HCT116 (cell line): ENCODE measurements at regions not wholly inside any gene's neighbourhood (a gene's known extent, or its start where the extent isn't known, plus 50 kb on each side); places are given as distances from the start of the nearest gene placed in this dataset.

Experiments used
- ATAC-seq: fragments of 200-7000 bp; cut with Tn5 transposase; 2 replicates; pipeline ENCODE4 v1.9.1; 2020; ENCODE audit warnings: mild to moderate bottlenecking, moderate library complexity
- BruUV-seq: library from RNA; stranded (reverse); fragments of 400-500 nt; replicated peaks from 2 replicates; lab custom pipeline; 2021; lab: Mats Ljungman, UMichigan
- CTCF ChIA-PET: fragments of 300-600 bp; sonication (Branson Sonifier 250); formaldehyde crosslinking; loops from one replicate; lab custom pipeline; 2021; ENCODE audit warnings: antibody characterized with exemption; lab: Charles Lee
- POLR2A ChIA-PET: fragments of 300-600, 350-600 bp; sonication (Branson Sonifier 250); formaldehyde crosslinking; loops from one replicate; lab custom pipeline; 2021; ENCODE audit warnings: antibody characterized with exemption; lab: Charles Lee
- RAD21 ChIA-PET, 2 experiments: fragments of 300-600 bp; sonication (Branson Sonifier 250); formaldehyde crosslinking; loops; one replicate each; lab custom pipeline; 2023; ENCODE audit warnings: low total read pairs in 2 of 2; ENCODE audit not compliant: uncharacterized antibody in 2 of 2, unreplicated experiment in 2 of 2, low non-redundant PET in 1 of 2; lab: Charles Lee
- DNase-seq: peaks from one replicate; pipeline ENCODE4 v3.0.0-alpha.2; 2010; ENCODE audit warnings: low read depth, low spot score
- H2AFZ ChIP-seq: fragments of 200-600 bp; shearing (Covaris generic), sonication (generic); 2 replicates; pipeline ENCODE4 v1.6.1; 2017; ENCODE audit warnings: low read depth, mixed run types, mixed read lengths, antibody characterized with exemption, low read length; ENCODE audit not compliant: poor library complexity, severe bottlenecking
- H3K27ac ChIP-seq: 2 replicates; pipeline ENCODE4 v1.5.1; 2012; ENCODE audit warnings: low read depth, low read length
- H3K27me3 ChIP-seq: fragments of 200-600 bp; sonication (generic); 2 replicates; pipeline ENCODE4 v1.6.1; 2016; ENCODE audit warnings: mixed run types, low read length, mixed read lengths; ENCODE audit not compliant: insufficient read depth
- H3K36me3 ChIP-seq, 2 experiments: fragments of 200-500 bp in 1 of 2; fragments of 200-600 bp in 1 of 2; sonication (Bioruptor generic) in 1 of 2; sonication (generic) in 1 of 2; 2 replicates each; pipeline versions ENCODE4 v1.5.1 to v1.6.1; 2014 to 2016; ENCODE audit warnings: low read length in 2 of 2, inconsistent platforms in 1 of 2, mixed read lengths in 1 of 2, mixed run types in 1 of 2; ENCODE audit not compliant: insufficient read depth in 2 of 2, control insufficient read depth in 1 of 2
- H3K4me1 ChIP-seq, 2 experiments: fragments of 200-600 bp in 1 of 2; sonication (generic) in 1 of 2; 2 replicates each; pipeline versions ENCODE4 v1.5.1 to v1.6.1; 2012 to 2017; ENCODE audit warnings: low read length in 2 of 2, inconsistent platforms in 1 of 2, mild to moderate bottlenecking in 1 of 2, mixed read lengths in 1 of 2, mixed run types in 1 of 2, moderate library complexity in 1 of 2; ENCODE audit not compliant: insufficient read depth in 2 of 2, control insufficient read depth in 1 of 2
- H3K4me2 ChIP-seq: fragments of 200-600 bp; sonication (generic); 2 replicates; pipeline ENCODE4 v1.6.1; 2017; ENCODE audit warnings: mixed run types, low read length, mixed read lengths
- H3K4me3 ChIP-seq, 2 experiments: fragments of 200-600 bp in 1 of 2; sonication (generic) in 1 of 2; replicated peaks in 1 of 2; 2 replicates each; pipeline ENCODE4 v1.5.1; 2011 to 2016; ENCODE audit warnings: low read length in 2 of 2, control low read depth in 1 of 2, low read depth in 1 of 2, mild to moderate bottlenecking in 1 of 2, mixed read lengths in 1 of 2, mixed run types in 1 of 2
- H3K79me2 ChIP-seq: fragments of 200-600 bp; sonication (generic); 2 replicates; pipeline ENCODE4 v1.6.1; 2017; ENCODE audit warnings: mild to moderate bottlenecking, mixed run types, low read length, moderate library complexity, mixed read lengths; ENCODE audit not compliant: insufficient read depth
- H3K9ac ChIP-seq: fragments of 200-600 bp; sonication (generic); 2 replicates; pipeline ENCODE4 v1.6.1; 2016; ENCODE audit warnings: low read length, mixed read lengths
- H3K9me2 ChIP-seq: fragments of 200-600 bp; sonication (generic), shearing (Covaris generic); 2 replicates; pipeline ENCODE4 v1.6.1; 2017; ENCODE audit warnings: mixed run types, mild to moderate bottlenecking, moderate library complexity; ENCODE audit not compliant: insufficient read depth
- H3K9me3 ChIP-seq, 2 experiments: fragments of 200-500 bp in 1 of 2; fragments of 200-600 bp in 1 of 2; sonication (Bioruptor generic) in 1 of 2; sonication (generic) in 1 of 2; 2 replicates each; pipeline ENCODE4 v1.6.1; 2014 to 2017; ENCODE audit warnings: low read length in 2 of 2, mixed read lengths in 2 of 2, inconsistent platforms in 1 of 2, low read depth in 1 of 2, mild to moderate bottlenecking in 1 of 2, mixed run types in 1 of 2, moderate library complexity in 1 of 2; ENCODE audit not compliant: control insufficient read depth in 1 of 2, insufficient read depth in 1 of 2
- H4K20me1 ChIP-seq: fragments of 200-600 bp; sonication (generic), shearing (Covaris generic); 2 replicates; pipeline ENCODE4 v1.6.1; 2017; ENCODE audit warnings: mixed run types, mild to moderate bottlenecking, moderate library complexity; ENCODE audit not compliant: insufficient read depth
- CBX3 ChIP-seq: IDR thresholded peaks from 2 replicates; pipeline ENCODE4 v1.6.1; 2012; ENCODE audit warnings: low read depth
- CEBPB ChIP-seq: IDR thresholded peaks from 2 replicates; pipeline ENCODE4 v1.6.1; 2012; ENCODE audit warnings: low read depth
- CTCF ChIP-seq, 3 experiments: fragments of 200-600 bp in 1 of 3; sonication (generic) in 1 of 3; IDR thresholded peaks in 2 of 3; conservative IDR thresholded peaks in 1 of 3; 2 replicates each; pipeline ENCODE4 v1.5.1; 2012 to 2017; ENCODE audit warnings: low read depth in 2 of 3, low read length in 2 of 3, antibody characterized with exemption in 1 of 3, borderline replicate concordance in 1 of 3, control low read depth in 1 of 3, mild to moderate bottlenecking in 1 of 3, mixed read lengths in 1 of 3, mixed run types in 1 of 3, moderate library complexity in 1 of 3; ENCODE audit not compliant: insufficient read depth in 1 of 3
- EGR1 ChIP-seq: IDR thresholded peaks from 2 replicates; pipeline ENCODE4 v1.6.1; 2012; ENCODE audit warnings: low read depth
- EZH2 ChIP-seq: fragments of 200-600 bp; sonication (generic); IDR thresholded peaks from 2 replicates; pipeline ENCODE4 v1.6.1; 2017; ENCODE audit warnings: antibody characterized with exemption, mixed run types
- EZH2phosphoT487 ChIP-seq: fragments of 200-600 bp; IDR thresholded peaks from 2 replicates; pipeline ENCODE4 v1.6.1; 2018; ENCODE audit warnings: antibody characterized with exemption, borderline replicate concordance
- JUND ChIP-seq: IDR thresholded peaks from 2 replicates; pipeline ENCODE4 v1.6.1; 2012
- POLR2A ChIP-seq: IDR thresholded peaks from 2 replicates; pipeline ENCODE4 v1.7.0; 2011; ENCODE audit warnings: borderline replicate concordance; ENCODE audit not compliant: insufficient read depth, insufficient read length; ENCODE audit errors: extremely low read depth
- POLR2AphosphoS5 ChIP-seq: IDR thresholded peaks from 2 replicates; pipeline ENCODE4 v1.6.1; 2011; ENCODE audit warnings: mild to moderate bottlenecking, low read depth, low read length, moderate library complexity
- RAD21 ChIP-seq: IDR thresholded peaks from 2 replicates; pipeline ENCODE4 v1.6.1; 2012; ENCODE audit warnings: low read depth, mild to moderate bottlenecking
- SIN3A ChIP-seq: IDR thresholded peaks from 2 replicates; pipeline ENCODE4 v1.6.1; 2012; ENCODE audit warnings: low read depth
- SP1 ChIP-seq: IDR thresholded peaks from 2 replicates; pipeline ENCODE4 v1.6.1; 2012; ENCODE audit warnings: low read depth
- SRF ChIP-seq: IDR thresholded peaks from 2 replicates; pipeline ENCODE4 v1.6.1; 2012; ENCODE audit warnings: low read depth
- TCF7L2 ChIP-seq: IDR thresholded peaks from 2 replicates; pipeline ENCODE4 v1.7.0; 2011; ENCODE audit warnings: borderline replicate concordance, inconsistent platforms; ENCODE audit not compliant: insufficient read depth, insufficient read length; ENCODE audit errors: extremely low read depth
- YY1 ChIP-seq: IDR thresholded peaks from 2 replicates; pipeline ENCODE4 v1.6.1; 2011; ENCODE audit warnings: low read length, low read depth, moderate library complexity, mild to moderate bottlenecking; ENCODE audit not compliant: insufficient replicate concordance; ENCODE audit errors: extremely low read depth
- ZFX ChIP-seq: fragments of 450-650 bp; IDR thresholded peaks from 2 replicates; pipeline ENCODE4 v1.6.1; 2017
- intact Hi-C: fragments of 100-400 bp; cut with micrococcal nuclease; formaldehyde crosslinking; loops from 2 replicates; pipeline ENCODE4 v1.10.0; 2022
- TF ChIP-seq, protein P1 (sequence below): IDR thresholded peaks from 2 replicates; pipeline ENCODE4 v1.6.1; 2012
- TF ChIP-seq, protein P2 (sequence below): IDR thresholded peaks from 2 replicates; pipeline ENCODE4 v1.6.1; 2012; ENCODE audit warnings: low read depth

GRCh38 chr13:87168390-87168789, 502.8 kb upstream of the SLITRK5 start:
- Histone ChIP-seq H3K79me2 (no peaks in the 10 kb centered on the region), H3K27me3 (no peaks in the 10 kb centered on the region), H3K4me3 (no peak overlapping the region), H3K4me1 (no peaks in the 10 kb centered on the region), H2AFZ (no peak overlapping the region), H3K9me2 (no peaks in the 10 kb centered on the region), H3K4me2 (no peak overlapping the region), H3K36me3 (no peaks in the 10 kb centered on the region), H3K9me3 (no peaks in the 10 kb centered on the region; a peak in 1 of 4 replicates), H3K9ac (no peak overlapping the region), H3K27ac (no peak overlapping the region), H4K20me1 (no peaks in the 10 kb centered on the region)
- POLR2A ChIA-PET: no interaction called here
- intact Hi-C loops: no loop called here
- RAD21 ChIA-PET: no interaction called here
- BruUV-seq: no TSS peak
- TF ChIP-seq JUND: no peak
- TF ChIP-seq POLR2A: no peak
- TF ChIP-seq, protein P1, sequence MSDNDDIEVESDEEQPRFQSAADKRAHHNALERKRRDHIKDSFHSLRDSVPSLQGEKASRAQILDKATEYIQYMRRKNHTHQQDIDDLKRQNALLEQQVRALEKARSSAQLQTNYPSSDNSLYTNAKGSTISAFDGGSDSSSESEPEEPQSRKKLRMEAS: no peak
- no peak for TF ChIP-seq EZH2
- no peak for TF ChIP-seq CEBPB
- TF ChIP-seq TCF7L2: no peak
- TF ChIP-seq SRF: no peak
- no peak for TF ChIP-seq SIN3A
- TF ChIP-seq, protein P2, sequence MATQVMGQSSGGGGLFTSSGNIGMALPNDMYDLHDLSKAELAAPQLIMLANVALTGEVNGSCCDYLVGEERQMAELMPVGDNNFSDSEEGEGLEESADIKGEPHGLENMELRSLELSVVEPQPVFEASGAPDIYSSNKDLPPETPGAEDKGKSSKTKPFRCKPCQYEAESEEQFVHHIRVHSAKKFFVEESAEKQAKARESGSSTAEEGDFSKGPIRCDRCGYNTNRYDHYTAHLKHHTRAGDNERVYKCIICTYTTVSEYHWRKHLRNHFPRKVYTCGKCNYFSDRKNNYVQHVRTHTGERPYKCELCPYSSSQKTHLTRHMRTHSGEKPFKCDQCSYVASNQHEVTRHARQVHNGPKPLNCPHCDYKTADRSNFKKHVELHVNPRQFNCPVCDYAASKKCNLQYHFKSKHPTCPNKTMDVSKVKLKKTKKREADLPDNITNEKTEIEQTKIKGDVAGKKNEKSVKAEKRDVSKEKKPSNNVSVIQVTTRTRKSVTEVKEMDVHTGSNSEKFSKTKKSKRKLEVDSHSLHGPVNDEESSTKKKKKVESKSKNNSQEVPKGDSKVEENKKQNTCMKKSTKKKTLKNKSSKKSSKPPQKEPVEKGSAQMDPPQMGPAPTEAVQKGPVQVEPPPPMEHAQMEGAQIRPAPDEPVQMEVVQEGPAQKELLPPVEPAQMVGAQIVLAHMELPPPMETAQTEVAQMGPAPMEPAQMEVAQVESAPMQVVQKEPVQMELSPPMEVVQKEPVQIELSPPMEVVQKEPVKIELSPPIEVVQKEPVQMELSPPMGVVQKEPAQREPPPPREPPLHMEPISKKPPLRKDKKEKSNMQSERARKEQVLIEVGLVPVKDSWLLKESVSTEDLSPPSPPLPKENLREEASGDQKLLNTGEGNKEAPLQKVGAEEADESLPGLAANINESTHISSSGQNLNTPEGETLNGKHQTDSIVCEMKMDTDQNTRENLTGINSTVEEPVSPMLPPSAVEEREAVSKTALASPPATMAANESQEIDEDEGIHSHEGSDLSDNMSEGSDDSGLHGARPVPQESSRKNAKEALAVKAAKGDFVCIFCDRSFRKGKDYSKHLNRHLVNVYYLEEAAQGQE: no peak
- no peak for TF ChIP-seq CTCF (IDR thresholded peaks at IDR 0.05 in 2 of 3, conservative IDR thresholded peaks at IDR 0.05 in 1 of 3; ENCODE audit: borderline replicate concordance in 1 of 3, insufficient read depth in 1 of 3, low read depth in 2 of 3, low read length in 2 of 3)
- TF ChIP-seq CBX3: no peak
- TF ChIP-seq POLR2AphosphoS5: no peak
- TF ChIP-seq YY1: no peak
- TF ChIP-seq RAD21: no peak
- no peak for TF ChIP-seq EGR1
- no peak for TF ChIP-seq ZFX
- TF ChIP-seq SP1: no peak
- TF ChIP-seq EZH2phosphoT487: no peak
- DNase-seq: no peak
- CTCF ChIA-PET: no interaction called here
- no peak for ATAC-seq
